IMR-90 (cell line): ENCODE measurements at regions not wholly inside any gene's neighbourhood (a gene's known extent, or its start where the extent isn't known, plus 50 kb on each side); places are given as distances from the start of the nearest gene placed in this dataset.

ENCODE experiments used
- ATAC-seq: fragments of 200-7000 bp; cut with Tn5 transposase; 2 replicates; pipeline ENCODE4 v1.9.1; 2020; ENCODE audit warnings: low read depth, mild to moderate bottlenecking, moderate library complexity
- BruUV-seq: library from RNA; stranded (reverse); fragments of 400-500 nt; replicated peaks from 2 replicates; lab custom pipeline; 2021; lab: Mats Ljungman, UMichigan
- CTCF ChIA-PET: fragments of 300-600 bp; formaldehyde crosslinking; extraction: SDS; loops from one replicate; lab custom pipeline; 2021; ENCODE audit warnings: antibody characterized with exemption; lab: Yijun Ruan, JAX
- POLR2A ChIA-PET: fragments of 300-600 bp; sonication (Branson Sonifier 250); formaldehyde crosslinking; loops from one replicate; lab custom pipeline; 2022; ENCODE audit warnings: antibody characterized with exemption; ENCODE audit not compliant: unreplicated experiment; lab: Charles Lee
- DNase-seq: peaks from one replicate; pipeline ENCODE4 v3.0.0; 2013
- H2AFZ ChIP-seq: replicated peaks from 2 replicates; pipeline ENCODE3; 2013; ENCODE audit warnings: low read length, mild to moderate bottlenecking; ENCODE audit not compliant: poor library complexity
- H2AK5ac ChIP-seq: 2 replicates; pipeline ENCODE4 v1.6.1; 2013; ENCODE audit warnings: low read depth, low read length, inconsistent platforms
- H2AK9ac ChIP-seq: replicated peaks from 2 replicates; pipeline ENCODE3; 2013; ENCODE audit warnings: mild to moderate bottlenecking, low read depth, low read length, moderate library complexity; ENCODE audit not compliant: poor library complexity
- H2BK120ac ChIP-seq: 2 replicates; pipeline ENCODE4 v1.6.1; 2013; ENCODE audit warnings: low read depth, low read length, inconsistent platforms
- H2BK15ac ChIP-seq: 3 replicates; pipeline ENCODE4 v1.6.1; 2013; ENCODE audit warnings: low read depth, low read length, inconsistent platforms
- H2BK20ac ChIP-seq: 2 replicates; pipeline ENCODE4 v1.6.1; 2013; ENCODE audit warnings: low read depth, mild to moderate bottlenecking, inconsistent platforms, low read length, moderate library complexity
- H2BK5ac ChIP-seq: 2 replicates; pipeline ENCODE4 v1.6.1; 2013; ENCODE audit warnings: mild to moderate bottlenecking, low read depth, low read length, inconsistent platforms; ENCODE audit not compliant: poor library complexity, severe bottlenecking
- H3K14ac ChIP-seq: replicated peaks from 2 replicates; pipeline ENCODE4 v1.6.1; 2013; ENCODE audit warnings: low read depth, low read length, inconsistent platforms
- H3K18ac ChIP-seq: 2 replicates; pipeline ENCODE4 v1.6.1; 2013; ENCODE audit warnings: low read depth, low read length, control low read depth
- H3K23ac ChIP-seq: 2 replicates; pipeline ENCODE4 v1.6.1; 2013; ENCODE audit warnings: low read depth, low read length, inconsistent platforms
- H3K27ac ChIP-seq: 2 replicates; pipeline ENCODE4 v1.5.1; 2013; ENCODE audit warnings: mild to moderate bottlenecking, control low read depth, low read length; ENCODE audit not compliant: insufficient read depth
- H3K27me3 ChIP-seq: 2 replicates; pipeline ENCODE4 v1.6.1; 2013; ENCODE audit warnings: low read length; ENCODE audit not compliant: control insufficient read depth, insufficient read depth
- H3K36me3 ChIP-seq: 2 replicates; pipeline ENCODE4 v1.6.1; 2013; ENCODE audit warnings: low read length, mixed read lengths; ENCODE audit not compliant: control insufficient read depth, insufficient read depth
- H3K4ac ChIP-seq: 2 replicates; pipeline ENCODE4 v1.6.1; 2013; ENCODE audit warnings: low read depth, low read length, inconsistent platforms
- H3K4me1 ChIP-seq: 2 replicates; pipeline ENCODE4 v1.6.1; 2013; ENCODE audit warnings: low read length, mixed read lengths; ENCODE audit not compliant: control insufficient read depth, insufficient read depth
- H3K4me2 ChIP-seq: 2 replicates; pipeline ENCODE4 v1.6.1; 2013; ENCODE audit warnings: low read depth, mild to moderate bottlenecking, control low read depth, low read length, moderate library complexity
- H3K4me3 ChIP-seq: 2 replicates; pipeline ENCODE4 v1.5.1; 2013; ENCODE audit warnings: low read depth, mild to moderate bottlenecking, control low read depth, low read length, moderate library complexity; ENCODE audit not compliant: insufficient read depth
- H3K56ac ChIP-seq: 2 replicates; pipeline ENCODE4 v1.6.1; 2013; ENCODE audit warnings: low read length, inconsistent platforms; ENCODE audit not compliant: insufficient read depth; ENCODE audit errors: extremely low read depth
- H3K79me1 ChIP-seq, 2 experiments: 2 replicates each; pipeline ENCODE4 v1.6.1; 2013; ENCODE audit warnings: low read length in 2 of 2, inconsistent platforms in 1 of 2, low read depth in 1 of 2
- H3K9ac ChIP-seq: 2 replicates; pipeline ENCODE4 v1.6.1; 2013; ENCODE audit warnings: low read depth, low read length, control low read depth
- H3K9me1 ChIP-seq: 2 replicates; pipeline ENCODE4 v1.6.1; 2013; ENCODE audit warnings: low read length, inconsistent platforms; ENCODE audit not compliant: insufficient read depth
- H3K9me3 ChIP-seq: 2 replicates; pipeline ENCODE4 v1.6.1; 2013; ENCODE audit warnings: low read length; ENCODE audit not compliant: control insufficient read depth, insufficient read depth
- H4K20me1 ChIP-seq: 2 replicates; pipeline ENCODE4 v1.6.1; 2013; ENCODE audit warnings: low read length, inconsistent platforms; ENCODE audit not compliant: insufficient read depth
- H4K5ac ChIP-seq: 2 replicates; pipeline ENCODE4 v1.6.1; 2013; ENCODE audit warnings: mild to moderate bottlenecking, low read depth, low read length, control low read depth
- H4K8ac ChIP-seq, 2 experiments: 2 replicates each; pipeline ENCODE4 v1.6.1; 2013; ENCODE audit warnings: low read depth in 2 of 2, low read length in 2 of 2, control low read depth in 1 of 2, inconsistent platforms in 1 of 2
- H4K91ac ChIP-seq: 2 replicates; pipeline ENCODE4 v1.6.1; 2013; ENCODE audit warnings: low read depth, low read length, inconsistent platforms; ENCODE audit not compliant: insufficient read depth
- ELK1 ChIP-seq: fragments of 150-350 bp; IDR thresholded peaks from 2 replicates; pipeline ENCODE4 v1.6.1; 2016; ENCODE audit warnings: low read depth, mild to moderate bottlenecking, low read length, moderate library complexity, borderline replicate concordance
- MAFK ChIP-seq: IDR thresholded peaks from 2 replicates; pipeline ENCODE4 v1.6.1; 2012; ENCODE audit warnings: low read depth, low read length, improper control_type of control experiment
- WGBS, 2 experiments: methylation state at CpG; one replicate each; pipeline versions ENCODE4 v1.1.5 to v1.1.7; 2013; ENCODE audit warnings: missing lambda C conversion rate in 2 of 2; ENCODE audit not compliant: insufficient read length in 1 of 2; ENCODE audit errors: extremely low coverage in 2 of 2; 5-methylcytosine and 5-hydroxymethylcytosine counted together
- dilution Hi-C: fragments of 300-500 bp; cut with HindIII; formaldehyde crosslinking; loops from one replicate; pipeline ENCODE4 v1.14.3; 2018; ENCODE audit warnings: low sequenced_read_pairs; ENCODE audit not compliant: unreplicated experiment
- in situ Hi-C: fragments of 300-500 bp; cut with MboI; formaldehyde crosslinking; loops from 3 replicates; pipeline ENCODE4 v1.14.3; 2019; ENCODE audit warnings: low sequenced_read_pairs, inconsistent platforms, mixed read lengths
- intact Hi-C: fragments of 100-400 bp; cut with micrococcal nuclease; formaldehyde crosslinking; loops from 2 replicates; pipeline ENCODE4 v1.10.0; 2022

GRCh38 chr17:72587156-72587555 is 466.3 kb downstream of the SOX9 start:
- POLR2A ChIA-PET, result no interaction called here
- peaks cover 23 to 71% of the 10 kb centered on the region in 2 experiments for H3K79me1 ChIP-seq
- H3K18ac ChIP-seq, result no peak overlapping the region
- no peak overlapping the region for H3K27ac ChIP-seq
- H2AK9ac ChIP-seq, result no peak overlapping the region
- H2BK20ac ChIP-seq, result no peak overlapping the region
- H4K8ac ChIP-seq, result peak overlapping the region in 1 of 2 experiments; percentile 62; a peak in 1 of 4 replicates
- peaks cover 9% of the 10 kb centered on the region; the same call in 1 of the 2 replicates for H3K9me1 ChIP-seq
- no peak overlapping the region for H2BK15ac ChIP-seq
- 0 out of 2 replicates have a peak overlapping the region, but pooled peaks have one; percentile 18 for H3K23ac ChIP-seq
- H4K20me1 ChIP-seq, result 0 out of 2 replicates have a peak, but pooled peaks cover 3% of the 10 kb centered on the region
- H2AK5ac ChIP-seq, result no peak overlapping the region; the same call in 1 of the 2 replicates
- ATAC-seq, result no peak
- no peaks in the 10 kb centered on the region for H3K36me3 ChIP-seq
- H3K4me1 ChIP-seq, result peaks cover 21% of the 10 kb centered on the region
- dilution Hi-C loops, result no loop called here
- intact Hi-C loops, result no loop called here
- in situ Hi-C loops, result loop anchor here (25.0 kb wide), 1 partner anchor 775 kb away; no protein-coding TSS in a partner anchor
- no peak overlapping the region for H2AFZ ChIP-seq
- CTCF ChIA-PET, result interaction anchor here (1.0 to 2.2 kb wide), 2 partner anchors 27 to 30 kb away, joined by 4 to 7 read pairs; no protein-coding TSS in a partner anchor
- peak overlapping the region; percentile 24; the same call in 1 of the 2 replicates for H3K14ac ChIP-seq
- 100% methylated on average over 2 of the region's 7 CpGs; no CpG with 5 or more reads in 1 of the 2 experiments for WGBS, 2 experiments
- no peak overlapping the region for H3K9ac ChIP-seq
- 0 out of 2 replicates have a peak overlapping the region, but pooled peaks have one; percentile 9 for H4K91ac ChIP-seq
- no peak overlapping the region for H2BK5ac ChIP-seq
- H3K27me3 ChIP-seq, result no peaks in the 10 kb centered on the region
- no peaks in the 10 kb centered on the region for H3K9me3 ChIP-seq
- no peak overlapping the region for H3K4me2 ChIP-seq
- no peak overlapping the region for H2BK120ac ChIP-seq
- H4K5ac ChIP-seq, result peak overlapping the region; percentile 81; the same call in 1 of the 2 replicates
- no TSS peak for BruUV-seq
- no peak for DNase-seq
- no peak overlapping the region for H3K4me3 ChIP-seq
- no peak overlapping the region for H3K56ac ChIP-seq
- TF ChIP-seq MAFK, result peak; percentile 61; the same call in 1 of the 2 replicates
- no peak for TF ChIP-seq ELK1
- H3K4ac ChIP-seq, result peak overlapping the region; percentile 56; the same call in 1 of the 2 replicates
